Common myeloid progenitor, CD34-positive (primary cell): ENCODE measurements at regions not wholly inside any gene's neighbourhood (a gene's known extent, or its start where the extent isn't known, plus 50 kb on each side); places are given as distances from the start of the nearest gene placed in this dataset.

Source experiments
- CTCF ChIA-PET: fragments of 350-600 bp; sonication (Branson Sonifier 250); formaldehyde crosslinking; loops from one replicate; lab custom pipeline; 2021; ENCODE audit warnings: antibody characterized with exemption; lab: Charles Lee
- POLR2A ChIA-PET: fragments of 350-600 bp; sonication (Branson Sonifier 250); formaldehyde crosslinking; loops from one replicate; lab custom pipeline; 2021; ENCODE audit warnings: antibody characterized with exemption; lab: Charles Lee
- DNase-seq, 3 donors: peaks; one replicate each; pipeline versions ENCODE4 v3.0.0 to v3.0.0-alpha.2; 2013
- H3K27ac ChIP-seq, 2 experiments: 1 replicate in 1 of 2; 2 replicates in 1 of 2; pipeline ENCODE4 v1.7.0; 2013; ENCODE audit warnings: inconsistent platforms in 2 of 2, low read length in 2 of 2, mild to moderate bottlenecking in 2 of 2, low read depth in 1 of 2, moderate library complexity in 1 of 2; ENCODE audit not compliant: severe bottlenecking in 2 of 2, insufficient read depth in 1 of 2, poor library complexity in 1 of 2
- H3K27me3 ChIP-seq, 5 experiments: replicated peaks in 2 of 5; 1 replicate in 3 of 5; 2 replicates in 2 of 5; pipeline versions ENCODE4 v1.6.1 to v1.7.0; 2013; ENCODE audit warnings: low read length in 4 of 5, mild to moderate bottlenecking in 2 of 5, moderate library complexity in 2 of 5, inconsistent platforms in 1 of 5; ENCODE audit not compliant: insufficient read depth in 5 of 5, control insufficient read depth in 4 of 5
- H3K36me3 ChIP-seq, 4 experiments: 1 replicate in 2 of 4; 2 replicates in 2 of 4; pipeline versions ENCODE4 v1.6.1 to v1.7.0; 2013; ENCODE audit warnings: low read length in 3 of 4, control low read depth in 1 of 4, mild to moderate bottlenecking in 1 of 4; ENCODE audit not compliant: control insufficient read depth in 4 of 4, insufficient read depth in 4 of 4
- H3K4me1 ChIP-seq, 4 experiments: 1 replicate in 3 of 4; 2 replicates in 1 of 4; pipeline versions ENCODE4 v1.6.1 to v1.7.1; 2013; ENCODE audit warnings: low read length in 3 of 4, mild to moderate bottlenecking in 3 of 4, control low read depth in 1 of 4, inconsistent platforms in 1 of 4, moderate library complexity in 1 of 4; ENCODE audit not compliant: control insufficient read depth in 4 of 4, insufficient read depth in 4 of 4; ENCODE audit errors: control extremely low read depth in 1 of 4
- H3K4me3 ChIP-seq, 7 experiments: 1 replicate in 4 of 7; 2 replicates in 3 of 7; pipeline versions ENCODE4 v1.5.1 to v1.7.0; 2013; ENCODE audit warnings: mild to moderate bottlenecking in 7 of 7, low read length in 6 of 7, moderate library complexity in 6 of 7, inconsistent platforms in 2 of 7, low read depth in 2 of 7, control low read depth in 1 of 7; ENCODE audit not compliant: insufficient read depth in 4 of 7, control insufficient read depth in 1 of 7; ENCODE audit errors: extremely low read depth in 1 of 7
- H3K9me3 ChIP-seq, 5 experiments: 1 replicate in 4 of 5; 2 replicates in 1 of 5; pipeline versions ENCODE4 v1.6.1 to v1.7.1; 2013; ENCODE audit warnings: low read length in 4 of 5, mild to moderate bottlenecking in 2 of 5, inconsistent platforms in 1 of 5, low read depth in 1 of 5, moderate library complexity in 1 of 5; ENCODE audit not compliant: control insufficient read depth in 4 of 5, insufficient read depth in 2 of 5; ENCODE audit errors: control extremely low read depth in 1 of 5
- WGBS: methylation state at CpG from one replicate; pipeline ENCODE4 v1.1.5; 2013; ENCODE audit not compliant: insufficient coverage; 5-methylcytosine and 5-hydroxymethylcytosine counted together

DNA sequence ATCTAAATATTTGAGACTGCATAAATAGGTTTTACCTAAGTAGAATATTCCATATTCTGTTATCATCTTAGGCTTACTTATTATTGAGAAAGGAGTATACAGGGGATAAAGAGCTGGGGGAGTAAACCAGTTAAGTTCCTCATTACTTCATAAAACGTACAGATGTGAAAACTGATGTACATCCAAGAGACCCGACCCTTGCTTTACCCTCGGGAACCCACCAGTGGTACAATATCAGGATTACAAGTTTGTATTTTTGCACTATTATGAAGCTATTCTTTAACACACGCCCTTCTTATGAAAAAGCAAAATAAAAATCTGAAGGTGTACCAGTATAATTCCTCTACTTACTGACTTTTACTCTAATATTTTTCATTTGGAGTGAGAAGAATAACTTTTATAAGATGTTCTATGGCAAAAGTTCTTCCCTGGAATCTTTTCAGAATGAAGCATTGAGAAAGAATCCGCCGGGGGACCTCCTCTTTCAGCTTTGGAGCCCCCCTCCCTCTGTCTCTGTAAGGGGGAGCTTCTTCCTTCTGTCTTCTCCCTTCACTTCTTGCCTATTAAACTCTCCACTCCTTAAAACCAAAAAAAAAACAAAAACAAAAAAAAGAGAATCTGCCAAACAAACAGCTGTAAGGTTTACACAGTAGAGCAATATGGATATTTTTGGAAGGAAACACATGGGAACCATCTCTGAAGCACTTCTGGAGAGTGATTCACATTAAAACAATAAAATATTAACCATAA lies 550.0 kb downstream of the TNS3 start:
- CTCF ChIA-PET: no interaction called here
- DNase-seq: no peak
- Histone ChIP-seq H3K4me1 (no peaks in the 10 kb centered on the region), H3K27me3 (peaks cover 0 to 2% (median 0%) of the 10 kb centered on the region in 5 experiments), H3K27ac (no peak overlapping the region), H3K4me3 (no peak overlapping the region), H3K9me3 (no peaks in the 10 kb centered on the region), H3K36me3 (no peaks in the 10 kb centered on the region)
- POLR2A ChIA-PET: no interaction called here
- 100% methylated on average over 2 of the region's 6 CpGs for whole genome bisulfite sequencing

- Histone ChIP-seq H3K4me1 (no peaks in the 10 kb centered on the region), H3K9me3 (no peaks in the 10 kb centered on the region), H3K27me3 (no peaks in the 10 kb centered on the region), H3K4me3 (no peak overlapping the region), H3K36me3 (no peaks in the 10 kb centered on the region), H3K27ac (no peak overlapping the region)
- 87% methylated on average over 3 of the region's 3 CpGs for WGBS
- no peak for DNase-seq
- ChIA-PET CTCF (no interaction called here), POLR2A (no interaction called here)
These were observed 553.6 kb downstream of the TNS3 start for GRCh38 chr7:47028284-47028683.

DNA sequence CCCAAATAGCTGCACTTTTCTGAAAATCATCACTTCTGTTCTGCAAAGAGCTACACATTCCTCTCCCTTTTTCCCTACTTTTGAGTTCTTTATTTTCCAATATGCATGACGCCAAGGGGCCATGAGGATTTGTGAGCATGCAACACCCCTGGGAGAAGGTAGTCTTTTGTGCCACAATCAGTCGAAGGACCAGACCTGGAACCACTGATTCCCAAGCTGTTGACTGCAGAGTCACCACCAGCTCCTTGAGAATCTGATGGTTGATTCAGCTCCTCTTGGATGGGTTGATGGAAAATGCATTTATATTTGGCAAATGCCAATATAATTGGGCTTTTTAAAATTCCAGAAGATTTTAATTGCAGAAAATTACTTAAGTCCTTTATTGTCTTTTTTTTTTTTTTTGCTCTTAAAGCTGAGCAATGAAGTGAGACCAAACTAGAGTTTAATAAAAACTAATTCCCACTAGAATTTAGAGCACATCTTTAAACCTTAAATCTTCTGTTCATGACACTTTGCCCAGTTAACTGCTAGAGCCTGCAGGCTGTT lies 554.1 kb downstream of the TNS3 start:
- H3K27me3 ChIP-seq: no peaks in the 10 kb centered on the region
- no peak for DNase-seq
- H3K36me3 ChIP-seq: no peaks in the 10 kb centered on the region
- WGBS: 94% methylated on average over 2 of the region's 2 CpGs
- no peaks in the 10 kb centered on the region for H3K4me1 ChIP-seq
- ChIA-PET POLR2A (no interaction called here), CTCF (no interaction called here)
- H3K9me3 ChIP-seq: no peaks in the 10 kb centered on the region
- no peak overlapping the region for H3K4me3 ChIP-seq
- H3K27ac ChIP-seq: no peak overlapping the region

DNA sequence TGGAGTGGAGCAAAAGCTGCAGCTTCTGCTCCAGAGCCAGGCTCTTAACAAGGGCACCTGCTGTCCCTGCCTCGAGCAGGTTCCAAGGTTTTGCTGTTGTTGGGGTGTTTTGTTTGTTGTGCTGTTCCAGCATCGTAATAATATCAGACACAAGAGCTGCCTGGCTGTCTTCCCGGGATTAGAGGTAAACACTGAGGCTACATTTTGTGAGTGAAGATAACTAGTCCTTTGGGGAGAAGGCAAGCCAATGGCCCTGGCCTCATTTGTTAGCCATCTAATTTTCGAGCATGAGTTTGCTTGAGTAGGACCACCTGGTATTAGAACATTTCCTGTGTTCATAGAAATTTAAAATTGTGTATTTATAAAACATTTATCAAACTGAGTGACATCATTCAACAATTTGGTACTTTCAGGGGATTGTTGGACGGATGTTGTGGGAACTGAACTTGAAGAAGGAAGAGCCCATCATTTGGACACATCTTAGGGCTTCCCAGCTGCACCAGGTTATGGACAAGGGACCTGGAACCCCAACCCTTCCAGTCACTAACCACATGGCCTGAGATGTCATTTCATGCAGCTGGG lies 555.0 kb downstream of the TNS3 start:
- no peaks in the 10 kb centered on the region for H3K36me3 ChIP-seq
- ChIA-PET POLR2A (no interaction called here), CTCF (no interaction called here)
- no peak overlapping the region for H3K4me3 ChIP-seq
- 95% methylated on average over 4 of the region's 5 CpGs for WGBS
- H3K9me3 ChIP-seq: no peaks in the 10 kb centered on the region
- H3K27ac ChIP-seq: no peak overlapping the region
- no peaks in the 10 kb centered on the region for H3K27me3 ChIP-seq
- DNase-seq: no peak
- H3K4me1 ChIP-seq: no peaks in the 10 kb centered on the region

DNA sequence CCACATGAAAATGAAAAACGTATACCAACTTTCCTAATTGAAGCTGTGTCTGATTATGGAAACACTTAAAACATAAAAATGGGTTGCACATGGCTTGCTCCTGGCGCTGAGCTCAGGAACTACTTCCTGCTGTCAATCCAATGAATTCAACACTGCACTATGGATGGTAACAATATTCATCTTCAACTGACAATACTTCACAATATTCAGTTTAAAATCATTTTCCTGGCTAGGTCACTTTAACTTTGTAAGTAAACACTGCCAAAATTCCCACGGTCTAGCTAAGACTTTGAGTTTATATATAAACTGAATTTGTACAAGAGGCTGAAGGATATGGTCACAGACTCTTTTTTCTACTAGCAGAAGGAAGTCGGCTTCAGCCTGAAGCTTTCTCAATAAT lies 556.9 kb downstream of the TNS3 start:
- DNase-seq: no peak
- H3K9me3 ChIP-seq: no peaks in the 10 kb centered on the region
- no peaks in the 10 kb centered on the region for H3K36me3 ChIP-seq
- no peaks in the 10 kb centered on the region for H3K27me3 ChIP-seq
- no peaks in the 10 kb centered on the region for H3K4me1 ChIP-seq
- CTCF ChIA-PET: no interaction called here
- WGBS: 89% methylated on average over 3 of the region's 4 CpGs
- H3K4me3 ChIP-seq: no peak overlapping the region
- H3K27ac ChIP-seq: no peak overlapping the region
- POLR2A ChIA-PET: no interaction called here

DNA sequence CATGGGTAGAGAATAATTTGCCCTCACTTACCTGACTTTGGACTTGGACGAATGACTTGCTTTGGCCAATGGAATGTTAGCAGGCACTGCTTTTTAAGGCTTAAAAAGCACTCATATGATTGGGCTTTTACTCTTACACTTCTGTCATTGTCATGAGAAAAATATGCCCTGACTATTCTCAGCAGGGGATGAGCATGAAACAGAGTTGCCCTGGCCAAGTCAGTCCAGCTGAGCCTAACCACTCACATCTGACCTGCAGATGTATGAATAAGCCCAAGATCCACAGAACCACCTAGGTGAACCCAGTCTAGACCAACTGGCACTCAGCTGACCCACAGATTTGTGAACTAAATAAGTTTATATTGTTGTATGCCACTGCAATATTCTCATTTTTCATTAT lies 573.5 kb downstream of the TNS3 start:
- Histone ChIP-seq H3K9me3 (no peaks in the 10 kb centered on the region), H3K4me3 (no peak overlapping the region), H3K27ac (no peak overlapping the region), H3K4me1 (no peaks in the 10 kb centered on the region), H3K27me3 (no peaks in the 10 kb centered on the region), H3K36me3 (no peaks in the 10 kb centered on the region)
- CTCF ChIA-PET: no interaction called here
- POLR2A ChIA-PET: no interaction called here
- DNase-seq: no peak
- WGBS: no CpG with 5 or more reads among the region's 1 CpG

DNA sequence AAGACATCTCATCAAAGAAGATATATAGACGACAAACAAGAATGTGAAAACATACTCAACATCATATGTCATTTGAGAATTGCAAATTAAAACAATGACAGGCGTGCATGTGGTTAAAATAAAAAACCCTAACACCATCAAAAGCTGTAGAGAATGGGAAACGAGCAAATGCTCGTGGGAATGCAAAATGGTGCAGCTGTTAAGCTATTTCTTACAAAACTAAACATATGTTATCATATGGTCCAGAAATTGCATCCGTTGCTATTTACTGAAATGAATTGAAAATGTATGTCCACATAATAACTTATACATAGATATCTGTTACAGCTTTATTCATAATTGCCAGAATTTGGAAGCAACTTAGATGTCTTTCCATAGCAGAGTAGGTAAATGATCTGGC lies 574.4 kb downstream of the TNS3 start:
- no peaks in the 10 kb centered on the region for H3K9me3 ChIP-seq
- ChIA-PET POLR2A (no interaction called here), CTCF (no interaction called here)
- WGBS: 100% methylated on average over 2 of the region's 5 CpGs
- H3K4me1 ChIP-seq: no peaks in the 10 kb centered on the region
- H3K4me3 ChIP-seq: no peak overlapping the region
- no peaks in the 10 kb centered on the region for H3K36me3 ChIP-seq
- no peak for DNase-seq
- H3K27ac ChIP-seq: no peak overlapping the region
- no peaks in the 10 kb centered on the region for H3K27me3 ChIP-seq
